GM12872 (cell line): ENCODE measurements at regions not wholly inside any gene's neighbourhood (a gene's known extent, or its start where the extent isn't known, plus 50 kb on each side); places are given as distances from the start of the nearest gene placed in this dataset.

Experiments
- CTCF ChIP-seq: IDR thresholded peaks from 3 replicates; pipeline ENCODE4 v1.5.1; 2011; ENCODE audit warnings: low read depth, mild to moderate bottlenecking, low read length, moderate library complexity; ENCODE audit not compliant: insufficient read depth

- TF ChIP-seq CTCF: no peak
Measured at GRCh38 chr5:2071562-2071961, 188.8 kb upstream of the IRX4 start.

- no peak for TF ChIP-seq CTCF
Measured at GRCh38 chr5:2068531-2068930, 185.8 kb upstream of the IRX4 start.

- TF ChIP-seq CTCF: no peak
Measured at GRCh38 chr5:2066373-2066772, 183.6 kb upstream of the IRX4 start.

GRCh38 chr5:2052687-2053086 is 170.0 kb upstream of the IRX4 start:
- TF ChIP-seq CTCF: no peak

GRCh38 chr5:2049876-2050275 is 167.2 kb upstream of the IRX4 start:
- TF ChIP-seq CTCF: no peak

- TF ChIP-seq CTCF: no peak
Measured at GRCh38 chr5:2048664-2049063, 165.9 kb upstream of the IRX4 start.

- no peak for TF ChIP-seq CTCF
Measured at GRCh38 chr5:2047341-2047927, 164.7 kb upstream of the IRX4 start.

- no peak for TF ChIP-seq CTCF
Measured at GRCh38 chr5:2044041-2044440, 161.3 kb upstream of the IRX4 start.
